ENCODE measurements at regions not wholly inside any gene's neighbourhood (a gene's known extent, or its start where the extent isn't known, plus 50 kb on each side); places are given as distances from the start of the nearest gene placed in this dataset.

- TF ChIP-seq, protein P1, sequence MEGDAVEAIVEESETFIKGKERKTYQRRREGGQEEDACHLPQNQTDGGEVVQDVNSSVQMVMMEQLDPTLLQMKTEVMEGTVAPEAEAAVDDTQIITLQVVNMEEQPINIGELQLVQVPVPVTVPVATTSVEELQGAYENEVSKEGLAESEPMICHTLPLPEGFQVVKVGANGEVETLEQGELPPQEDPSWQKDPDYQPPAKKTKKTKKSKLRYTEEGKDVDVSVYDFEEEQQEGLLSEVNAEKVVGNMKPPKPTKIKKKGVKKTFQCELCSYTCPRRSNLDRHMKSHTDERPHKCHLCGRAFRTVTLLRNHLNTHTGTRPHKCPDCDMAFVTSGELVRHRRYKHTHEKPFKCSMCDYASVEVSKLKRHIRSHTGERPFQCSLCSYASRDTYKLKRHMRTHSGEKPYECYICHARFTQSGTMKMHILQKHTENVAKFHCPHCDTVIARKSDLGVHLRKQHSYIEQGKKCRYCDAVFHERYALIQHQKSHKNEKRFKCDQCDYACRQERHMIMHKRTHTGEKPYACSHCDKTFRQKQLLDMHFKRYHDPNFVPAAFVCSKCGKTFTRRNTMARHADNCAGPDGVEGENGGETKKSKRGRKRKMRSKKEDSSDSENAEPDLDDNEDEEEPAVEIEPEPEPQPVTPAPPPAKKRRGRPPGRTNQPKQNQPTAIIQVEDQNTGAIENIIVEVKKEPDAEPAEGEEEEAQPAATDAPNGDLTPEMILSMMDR (IDR thresholded peaks at IDR 0.05): no peak
- no peak for TF ChIP-seq POLR2A (IDR thresholded peaks at IDR 0.05)
Observed at GRCh38 chr10:23611308-23612029, 172.6 kb downstream of the OTUD1 start.

Data from body of pancreas (tissue), 4 donors.